ENCODE measurements at regions not wholly inside any gene's neighbourhood (a gene's known extent, or its start where the extent isn't known, plus 50 kb on each side); places are given as distances from the start of the nearest gene placed in this dataset.

DNA sequence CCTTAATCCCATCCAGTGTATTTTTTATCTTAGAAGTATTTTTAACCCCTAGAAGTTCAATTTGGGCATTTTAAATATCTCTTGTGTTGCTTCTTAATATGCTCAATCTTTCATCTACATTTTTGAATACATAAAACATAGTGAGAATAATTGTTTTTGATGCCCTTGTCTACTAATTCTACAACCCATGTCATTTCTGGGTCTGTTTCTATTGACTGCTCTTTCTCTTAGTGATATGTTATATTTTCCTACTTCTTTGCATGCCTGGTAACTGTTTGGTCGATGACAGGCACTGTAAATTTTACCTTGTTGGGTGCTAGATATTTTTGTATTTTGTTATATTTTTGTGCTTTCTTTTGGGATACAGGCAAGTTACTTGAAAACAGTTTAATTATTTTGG is 56.3 kb downstream of the CYTL1 start:
- no peak for DNase-seq

Measured in hematopoietic multipotent progenitor cell treated with erythropoietin and hydrocortisone succinate and interleukin-3 and kit ligand, for 4 days (in vitro differentiated cells).